NCI-H82 (cell line): ENCODE measurements at regions not wholly inside any gene's neighbourhood (a gene's known extent, or its start where the extent isn't known, plus 50 kb on each side); places are given as distances from the start of the nearest gene placed in this dataset.
"Not testable (repeated sequence)": the region's sequence is repeated elsewhere in the genome, so short reads cannot be mapped to it uniquely, and the experiment has no call there.

ENCODE experiments used
- DNase-seq: peaks from one replicate; lab custom pipeline; 2025; lab: John Stamatoyannopoulos, UW

DNA sequence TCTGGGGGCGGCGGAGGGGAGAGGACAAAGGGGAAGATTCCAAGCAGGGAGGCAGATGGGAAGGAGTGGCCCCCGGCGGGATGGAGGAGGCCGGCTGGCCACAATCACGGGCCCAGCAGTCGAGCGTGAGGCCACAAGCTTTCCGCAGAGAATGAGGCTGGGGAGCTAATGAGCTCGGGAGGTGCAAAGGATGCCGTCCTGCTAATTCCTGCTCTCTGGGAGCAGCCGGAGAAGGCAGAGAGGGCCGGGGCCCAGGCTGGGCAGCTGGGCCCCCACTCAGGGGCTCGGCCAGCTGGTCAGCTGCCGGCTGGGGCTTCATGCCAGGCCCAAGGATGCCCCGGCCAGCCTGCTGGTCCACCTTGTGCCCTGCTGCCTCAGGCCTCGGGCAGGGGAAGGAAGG lies 98.1 kb upstream of the LHX5 start:
- DNase-seq: no peak

GRCh38 chr12:113568021-113568420 lies 96.3 kb upstream of the LHX5 start:
- no peak for DNase-seq

GRCh38 chr12:113565368-113565767 lies 93.7 kb upstream of the LHX5 start:
- no peak for DNase-seq

GRCh38 chr12:113561068-113561780 lies 89.6 kb upstream of the LHX5 start:
- no peak for DNase-seq

- DNase-seq: no peak
Observed at GRCh38 chr12:113559466-113559865, 87.8 kb upstream of the LHX5 start.

DNA sequence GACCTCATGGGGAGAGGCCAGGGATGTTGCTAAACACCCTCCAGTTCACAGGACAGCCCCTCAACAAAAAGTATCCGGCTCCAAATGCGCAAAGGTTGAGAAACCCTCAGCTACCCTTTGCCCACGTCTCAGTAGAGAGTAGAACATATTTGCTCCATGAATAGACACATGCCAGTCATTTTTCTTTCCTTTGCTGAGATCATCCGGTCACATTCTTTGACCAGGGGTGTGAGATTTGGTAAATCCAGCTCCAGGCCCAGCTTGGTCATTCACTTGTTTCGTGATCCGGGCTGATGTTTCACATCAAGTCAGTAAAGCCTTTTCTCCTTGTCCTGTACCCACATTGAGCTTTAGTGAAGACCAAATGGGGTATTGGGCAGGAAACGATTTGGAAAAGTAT lies 83.6 kb upstream of the LHX5 start:
- no peak for DNase-seq

DNA sequence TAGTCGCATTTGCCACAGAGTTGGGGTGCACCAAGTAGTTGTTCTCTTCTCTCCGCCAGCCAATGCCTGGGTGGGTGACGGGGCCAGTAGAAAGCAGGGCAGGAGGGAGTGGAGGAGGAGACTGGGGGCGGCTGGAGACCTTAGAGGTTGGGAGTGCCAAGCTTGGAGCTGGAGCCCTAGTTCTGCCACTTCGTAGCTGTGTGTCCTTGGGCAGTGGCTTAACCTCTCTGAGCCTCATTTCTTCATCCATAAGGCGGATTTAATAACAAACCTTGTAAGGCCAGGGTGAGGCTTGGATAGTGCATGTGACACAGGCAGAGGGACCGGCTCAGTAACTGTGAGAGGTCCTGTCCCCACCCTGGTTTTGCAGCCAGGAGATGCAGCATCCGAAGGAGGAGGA lies 81.1 kb upstream of the LHX5 start:
- no peak for DNase-seq

DNA sequence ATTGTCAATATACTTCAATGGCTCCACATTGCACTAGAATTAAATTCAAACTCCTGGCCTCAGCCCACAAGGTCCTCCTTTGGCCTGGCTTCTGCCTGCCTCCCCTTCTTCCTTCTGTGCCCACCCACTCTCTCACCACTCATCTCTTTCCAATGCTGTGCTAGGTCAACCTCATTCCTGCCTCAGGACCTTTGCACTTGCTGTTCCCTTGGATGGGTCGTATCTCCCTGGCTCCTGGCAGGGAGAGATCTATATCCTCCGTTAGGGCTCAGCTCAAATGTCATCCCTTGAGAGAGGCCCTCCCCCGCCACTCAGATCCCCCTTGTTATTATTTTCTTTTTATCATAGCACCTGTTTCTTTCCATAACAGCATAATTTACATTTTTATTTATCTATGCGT lies 79.9 kb upstream of the LHX5 start:
- no peak for DNase-seq

DNA sequence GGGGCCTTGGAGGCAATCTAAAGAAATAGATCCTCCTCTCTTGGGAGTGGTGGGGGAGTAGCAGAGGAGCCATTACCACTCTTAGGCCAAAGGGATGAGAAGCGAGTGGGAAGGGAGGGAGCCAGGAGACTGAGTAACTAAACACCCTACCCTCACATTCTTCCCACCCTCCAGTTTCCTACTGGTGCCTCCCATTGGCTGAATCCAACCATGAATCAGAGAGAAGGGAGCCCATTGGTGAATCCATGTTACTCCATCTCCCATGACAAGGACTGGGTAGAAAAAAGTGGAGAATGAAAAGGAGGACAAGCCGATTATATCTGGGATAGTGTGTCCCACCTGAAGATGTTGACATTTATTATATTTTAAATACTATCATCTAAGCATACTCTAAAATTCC lies 76.8 kb upstream of the LHX5 start:
- DNase-seq: no peak

- no peak for DNase-seq
Observed at GRCh38 chr12:113546916-113547863, 75.5 kb upstream of the LHX5 start.

- DNase-seq: no peak
Observed at GRCh38 chr12:113537751-113538087, 66.0 kb upstream of the LHX5 start.

DNA sequence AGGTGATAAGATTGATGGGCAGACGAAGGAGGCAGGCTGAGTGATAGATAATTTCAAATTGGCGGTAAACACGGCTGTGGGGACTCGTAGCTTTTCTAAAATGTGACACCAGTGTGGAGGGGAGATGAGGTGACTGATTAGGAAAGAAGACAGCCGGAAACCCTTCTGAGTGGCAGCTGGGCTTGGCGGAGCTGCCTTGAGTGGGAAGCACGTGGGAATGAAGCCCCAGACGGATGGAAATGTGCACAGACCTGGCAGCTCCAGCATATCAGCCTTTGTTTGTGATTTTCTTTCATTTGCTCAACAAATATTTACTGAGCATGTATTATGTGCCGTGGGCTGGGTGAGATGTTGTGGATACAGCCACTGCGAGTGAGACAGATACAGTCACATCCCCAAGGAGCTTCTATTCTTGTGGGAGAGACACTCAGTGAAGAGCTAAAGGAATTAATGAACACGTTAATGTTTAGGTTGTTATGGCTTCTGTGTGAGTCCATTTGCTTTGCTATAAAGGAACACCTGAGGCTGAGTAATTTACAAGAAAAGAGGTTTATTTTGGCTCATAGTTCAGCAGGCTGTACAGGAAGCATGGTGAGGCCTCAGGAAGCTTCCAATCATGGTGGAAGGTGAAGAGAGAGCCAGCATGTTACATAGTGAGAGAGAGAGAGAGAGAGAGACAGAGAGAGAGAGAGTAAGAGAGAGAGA lies 65.5 kb upstream of the LHX5 start:
- DNase-seq: no peak

- DNase-seq: no peak
Observed at GRCh38 chr12:113535100-113535499, 63.4 kb upstream of the LHX5 start.

- no peak for DNase-seq
Observed at GRCh38 chr12:113534555-113534954, 62.9 kb upstream of the LHX5 start.

DNA sequence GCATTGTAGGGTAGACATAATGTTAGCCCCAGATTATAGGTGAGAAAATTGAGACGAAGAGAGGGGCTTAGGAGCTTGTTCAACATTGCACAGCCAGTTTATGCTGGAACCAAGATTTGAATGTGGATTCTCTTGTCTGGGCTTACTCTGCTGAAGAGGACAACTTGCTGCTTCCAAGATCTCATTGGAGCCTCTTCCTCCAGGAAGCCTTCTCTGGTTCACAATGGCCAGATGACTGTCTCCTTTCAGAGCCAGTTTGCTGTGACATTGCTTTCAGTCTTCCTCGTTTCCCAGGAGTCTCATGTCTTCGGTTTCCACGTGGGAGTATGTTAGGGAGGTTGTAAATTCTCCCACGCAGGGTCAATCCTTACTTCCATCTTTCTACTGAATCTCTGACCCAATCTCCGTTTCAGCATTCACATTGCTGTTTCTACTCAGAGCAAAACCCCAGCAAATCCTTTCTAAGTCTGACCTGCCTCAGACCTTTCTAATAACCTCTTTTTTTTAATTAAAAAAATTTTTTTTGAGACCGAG lies 62.2 kb upstream of the LHX5 start:
- no peak for DNase-seq

DNA sequence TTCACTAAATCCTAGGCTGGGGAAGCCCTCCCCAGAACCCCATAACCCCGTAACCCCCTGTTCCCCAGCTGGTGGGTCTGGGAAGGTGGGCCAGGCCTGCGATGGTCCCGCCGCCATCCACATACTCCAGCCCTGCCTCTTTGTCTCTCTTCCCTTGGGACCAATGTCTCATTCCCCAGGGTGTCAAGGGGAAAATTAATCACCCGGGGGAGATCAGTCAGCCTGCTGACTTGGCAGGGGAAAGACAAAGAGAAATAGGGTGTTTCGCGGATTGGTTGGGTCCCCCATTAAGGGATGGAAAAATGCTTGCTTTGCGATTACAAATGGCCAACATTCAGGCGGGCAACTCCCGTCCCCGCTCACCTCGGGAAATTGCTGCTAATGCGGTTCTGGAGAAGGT lies 60.6 kb upstream of the LHX5 start:
- no peak for DNase-seq

DNA sequence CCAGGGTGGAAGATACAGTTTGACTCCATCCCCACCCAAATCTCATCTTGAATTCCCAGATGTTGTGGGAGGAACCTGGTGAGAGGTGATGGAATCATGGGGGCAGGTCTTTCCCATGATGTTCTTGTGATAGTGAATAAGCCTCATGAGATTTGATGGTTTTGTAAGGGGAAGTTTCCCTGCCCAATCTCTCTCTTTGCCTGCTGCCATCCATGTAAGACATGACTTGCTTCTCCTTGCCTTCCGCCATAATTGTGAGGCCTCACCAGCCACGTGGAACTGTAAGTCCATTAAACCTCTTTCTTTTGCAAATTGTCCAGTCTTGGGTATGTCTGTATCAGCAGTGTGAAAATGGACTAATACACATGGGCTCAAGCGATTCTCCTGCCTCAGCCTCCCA lies 59.4 kb upstream of the LHX5 start:
- DNase-seq: not testable (repeated sequence)

DNA sequence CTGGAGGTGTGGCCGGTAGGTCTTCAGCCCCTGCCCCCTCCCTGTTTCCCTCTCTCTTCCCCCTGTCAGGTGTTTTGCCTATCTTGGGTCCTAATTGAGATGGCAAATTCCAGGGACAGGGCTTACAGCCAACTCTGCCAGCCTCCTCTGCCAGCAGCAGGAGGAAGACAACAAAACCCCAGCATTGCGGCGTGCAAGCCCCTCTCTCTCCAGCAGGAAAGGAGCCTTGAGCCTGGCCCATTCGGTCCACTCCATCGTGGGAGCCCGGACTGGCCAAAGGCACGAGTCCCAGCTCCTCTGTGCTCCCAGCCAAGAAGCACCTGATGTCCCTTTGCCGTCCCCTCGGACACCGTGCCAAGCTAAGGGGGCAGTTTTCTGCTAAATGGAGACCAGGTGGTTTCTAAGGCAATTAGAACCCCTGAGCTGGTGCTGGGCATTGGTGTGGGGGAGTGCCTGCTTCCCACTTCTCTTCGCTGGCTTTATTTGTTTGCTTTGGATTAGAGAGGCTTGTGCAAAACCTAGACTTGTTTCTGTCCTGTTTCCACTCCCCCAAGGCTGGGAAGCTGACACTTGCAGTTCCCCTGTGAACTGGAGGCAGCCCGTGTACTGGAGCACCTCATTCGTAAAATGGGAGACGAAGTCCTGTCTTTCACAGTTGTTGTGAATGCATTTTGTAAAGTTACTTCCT lies 57.1 kb upstream of the LHX5 start:
- no peak for DNase-seq

- DNase-seq: no peak
Observed at GRCh38 chr12:113525066-113525465, 53.4 kb upstream of the LHX5 start.

- DNase-seq: no peak
Observed at GRCh38 chr12:113524495-113524894, 52.8 kb upstream of the LHX5 start.

- DNase-seq: no peak
Observed at GRCh38 chr12:113521708-113522107, 50.0 kb upstream of the LHX5 start.
